Lower leg skin (tissue), 4 donors: ENCODE measurements at regions not wholly inside any gene's neighbourhood (a gene's known extent, or its start where the extent isn't known, plus 50 kb on each side); places are given as distances from the start of the nearest gene placed in this dataset.

Source experiments
- DNase-seq, 2 donors: peaks; one replicate each; pipeline ENCODE4 v3.0.0-alpha.2; 2019; ENCODE audit warnings: low spot score in 2 of 2
- H3K4me3 ChIP-seq: fragments of 200-600 bp; sonication (generic); 2 replicates; pipeline ENCODE4 v1.5.1; 2017; ENCODE audit warnings: mild to moderate bottlenecking, low read depth; ENCODE audit not compliant: poor library complexity, severe bottlenecking
- POLR2A ChIP-seq, 2 donors: fragments of 450-650 bp; IDR thresholded peaks; one replicate each; pipeline ENCODE4 v1.6.1; 2016 to 2017; ENCODE audit warnings: antibody characterized with exemption in 2 of 2, mild to moderate bottlenecking in 1 of 2, moderate library complexity in 1 of 2
- WGBS, 2 donors: methylation state at CpG; one replicate each; pipeline ENCODE4 v1.1.5; 2018; 5-methylcytosine and 5-hydroxymethylcytosine counted together
- intact Hi-C: fragments of 100-400 bp; cut with DNase I; formaldehyde crosslinking; loops from one replicate; pipeline ENCODE4 v1.15.0; 2023; ENCODE audit warnings: low total_unique reads
- TF ChIP-seq, protein P1 (sequence below), 3 donors: fragments of 450-650 bp; IDR thresholded peaks; one replicate each; pipeline ENCODE4 v1.5.1; 2016; ENCODE audit warnings: antibody characterized with exemption in 3 of 3, mild to moderate bottlenecking in 3 of 3, moderate library complexity in 2 of 3

DNA sequence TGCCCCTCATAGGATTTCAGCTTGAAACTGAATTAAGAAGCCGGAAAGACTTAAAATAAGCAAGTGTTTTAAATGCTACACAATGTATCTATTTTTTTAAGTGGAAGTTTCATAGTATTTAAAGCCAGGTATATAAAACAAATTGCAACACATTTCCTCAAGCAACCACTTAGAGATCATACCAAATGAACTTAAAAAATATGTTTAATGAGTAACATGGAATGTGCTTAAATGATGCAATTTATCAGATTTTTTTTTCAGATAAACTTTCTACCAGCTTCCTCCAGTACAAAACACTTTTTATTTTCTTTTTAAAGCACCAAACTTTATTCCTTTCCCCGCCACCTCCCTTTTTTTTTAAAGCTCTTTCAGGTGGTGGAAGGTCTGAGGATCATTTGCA is 534.3 kb downstream of the BMP2 start:
- intact Hi-C loops, result no loop called here
- TF ChIP-seq, protein P1, sequence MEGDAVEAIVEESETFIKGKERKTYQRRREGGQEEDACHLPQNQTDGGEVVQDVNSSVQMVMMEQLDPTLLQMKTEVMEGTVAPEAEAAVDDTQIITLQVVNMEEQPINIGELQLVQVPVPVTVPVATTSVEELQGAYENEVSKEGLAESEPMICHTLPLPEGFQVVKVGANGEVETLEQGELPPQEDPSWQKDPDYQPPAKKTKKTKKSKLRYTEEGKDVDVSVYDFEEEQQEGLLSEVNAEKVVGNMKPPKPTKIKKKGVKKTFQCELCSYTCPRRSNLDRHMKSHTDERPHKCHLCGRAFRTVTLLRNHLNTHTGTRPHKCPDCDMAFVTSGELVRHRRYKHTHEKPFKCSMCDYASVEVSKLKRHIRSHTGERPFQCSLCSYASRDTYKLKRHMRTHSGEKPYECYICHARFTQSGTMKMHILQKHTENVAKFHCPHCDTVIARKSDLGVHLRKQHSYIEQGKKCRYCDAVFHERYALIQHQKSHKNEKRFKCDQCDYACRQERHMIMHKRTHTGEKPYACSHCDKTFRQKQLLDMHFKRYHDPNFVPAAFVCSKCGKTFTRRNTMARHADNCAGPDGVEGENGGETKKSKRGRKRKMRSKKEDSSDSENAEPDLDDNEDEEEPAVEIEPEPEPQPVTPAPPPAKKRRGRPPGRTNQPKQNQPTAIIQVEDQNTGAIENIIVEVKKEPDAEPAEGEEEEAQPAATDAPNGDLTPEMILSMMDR (IDR thresholded peaks at IDR 0.05), result no peak
- no peak for TF ChIP-seq POLR2A (IDR thresholded peaks at IDR 0.05)
- DNase-seq, result no peak
- no peak overlapping the region for H3K4me3 ChIP-seq
- 68 to 69% methylated on average over 2 of the region's 2 CpGs for WGBS, 2 donors

DNA sequence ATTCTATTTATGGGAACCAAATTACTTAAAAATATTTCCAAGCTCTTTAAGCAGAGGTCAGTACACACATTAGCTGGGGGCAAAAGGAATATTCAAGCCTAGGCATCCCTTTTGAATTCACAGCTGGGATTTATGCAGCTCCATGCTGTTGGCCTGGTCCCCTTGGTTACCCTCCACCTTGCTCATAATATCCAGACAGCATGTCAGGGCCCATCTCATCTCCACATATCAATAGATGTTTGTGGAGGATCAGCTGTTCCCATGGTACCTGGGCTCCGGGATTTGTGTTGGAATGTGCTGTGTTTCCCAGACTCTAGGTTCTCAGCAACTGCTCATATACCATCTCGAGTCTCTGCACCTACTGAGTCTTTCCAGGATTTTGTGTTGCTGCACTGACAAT is 534.8 kb downstream of the BMP2 start:
- intact Hi-C loops, result no loop called here
- 29 to 41% methylated on average over 2 of the region's 2 CpGs for WGBS, 2 donors
- DNase-seq, result no peak
- no peak overlapping the region for H3K4me3 ChIP-seq
- TF ChIP-seq, protein P1 (IDR thresholded peaks at IDR 0.05), result no peak
- no peak for TF ChIP-seq POLR2A (IDR thresholded peaks at IDR 0.05)

DNA sequence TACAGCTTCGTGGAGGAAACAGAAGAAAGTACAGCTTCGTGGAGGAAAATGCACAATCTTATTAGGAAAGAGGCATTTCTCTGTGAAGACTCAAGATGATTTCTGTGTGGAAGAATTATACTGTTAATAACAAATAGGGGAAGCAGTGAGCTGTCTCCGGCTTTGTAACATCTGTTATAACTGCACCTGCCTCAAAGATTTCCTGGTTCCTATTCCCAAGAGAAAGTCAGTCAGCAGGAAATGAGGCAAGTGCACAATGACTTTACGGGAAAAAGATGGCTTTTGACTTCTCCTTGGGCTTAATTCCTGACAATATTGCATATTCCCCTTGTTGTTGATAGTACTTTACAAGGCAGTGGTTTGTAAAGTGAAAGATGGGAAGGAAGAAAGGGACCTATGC is 538.5 kb downstream of the BMP2 start:
- intact Hi-C loops, result no loop called here
- 64 to 71% methylated on average over 4 of the region's 4 CpGs for WGBS, 2 donors
- DNase-seq, result no peak
- H3K4me3 ChIP-seq, result no peak overlapping the region
- TF ChIP-seq, protein P1 (IDR thresholded peaks at IDR 0.05), result no peak
- no peak for TF ChIP-seq POLR2A (IDR thresholded peaks at IDR 0.05)

DNA sequence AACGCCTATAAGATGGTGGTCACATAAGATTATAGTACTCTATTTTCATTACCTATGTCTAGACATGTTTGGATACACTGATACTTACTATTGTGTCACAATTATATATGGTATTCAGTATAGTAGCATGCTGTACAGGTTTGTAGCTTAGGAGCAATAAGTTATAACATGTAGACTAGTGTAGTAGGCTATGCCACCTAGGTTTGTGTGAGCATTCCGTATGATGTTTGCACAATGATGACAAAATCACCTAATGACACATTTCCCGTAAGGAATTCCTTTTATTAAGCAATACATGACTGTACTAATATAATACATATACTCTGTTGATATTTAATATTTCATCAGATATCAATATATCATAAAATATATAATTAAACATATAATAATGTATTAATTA is 540.7 kb downstream of the BMP2 start:
- DNase-seq, result no peak
- intact Hi-C loops, result no loop called here
- no peak for TF ChIP-seq POLR2A (IDR thresholded peaks at IDR 0.05)
- TF ChIP-seq, protein P1 (IDR thresholded peaks at IDR 0.05), result no peak
- 74 to 91% methylated on average over 3 of the region's 3 CpGs for WGBS, 2 donors
- H3K4me3 ChIP-seq, result no peak overlapping the region

DNA sequence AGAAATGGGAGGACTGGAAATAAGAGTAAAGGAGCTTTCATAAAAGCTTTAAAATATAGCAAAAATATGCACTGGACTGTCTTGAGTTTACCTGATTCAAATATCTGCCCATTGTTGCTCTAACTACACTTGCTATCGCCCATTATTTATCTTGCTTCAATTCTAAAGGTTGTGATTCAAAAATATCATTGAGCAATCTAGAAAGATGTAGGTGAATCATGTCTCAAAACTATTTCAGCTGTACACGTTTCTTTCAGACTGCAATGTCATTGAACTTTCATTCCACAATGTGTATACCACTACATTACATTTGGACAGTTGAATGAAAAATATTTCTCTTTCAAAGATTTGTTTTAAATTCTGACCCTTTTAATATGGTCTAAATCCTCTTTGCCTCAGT is 545.6 kb downstream of the BMP2 start:
- TF ChIP-seq, protein P1 (IDR thresholded peaks at IDR 0.05), result no peak
- TF ChIP-seq POLR2A (IDR thresholded peaks at IDR 0.05), result no peak
- no peak overlapping the region for H3K4me3 ChIP-seq
- 81 to 83% methylated on average over 2 of the region's 2 CpGs for WGBS, 2 donors
- intact Hi-C loops, result no loop called here
- no peak for DNase-seq

DNA sequence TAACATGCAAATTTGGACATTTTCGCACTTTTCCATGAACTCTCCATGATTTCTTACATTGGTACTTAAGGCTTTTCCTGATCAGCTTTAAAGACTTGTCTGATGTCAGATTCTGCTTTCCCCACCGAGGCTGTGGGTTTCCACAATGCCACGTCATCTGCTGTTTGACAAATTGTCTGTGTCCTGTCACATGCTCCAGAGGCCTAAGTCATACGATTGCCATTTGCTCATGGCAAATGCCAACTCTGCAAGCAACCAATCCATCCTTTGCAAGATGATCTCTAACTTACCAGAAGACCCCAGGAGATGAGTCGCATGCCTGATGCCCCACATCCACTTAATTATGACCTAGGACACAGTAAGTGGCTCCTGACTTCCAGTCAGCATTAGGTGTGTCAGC is 556.5 kb downstream of the BMP2 start:
- WGBS, 2 donors, result 75 to 82% methylated on average over 5 of the region's 5 CpGs
- no peak for TF ChIP-seq POLR2A (IDR thresholded peaks at IDR 0.05)
- TF ChIP-seq, protein P1 (IDR thresholded peaks at IDR 0.05), result no peak
- no peak for DNase-seq
- H3K4me3 ChIP-seq, result no peak overlapping the region
- intact Hi-C loops, result no loop called here
